ENCODE measurements at regions not wholly inside any gene's neighbourhood (a gene's known extent, or its start where the extent isn't known, plus 50 kb on each side); places are given as distances from the start of the nearest gene placed in this dataset.
A peak's percentile ranks its signal among the peaks of the same experiment; 100 is the strongest.

- peak overlapping the region; percentile 78 for H3K4me2 ChIP-seq (ENCODE audit: extremely low read depth, insufficient read depth, low read length)
- no peak overlapping the region for H3K9ac ChIP-seq (ENCODE audit: insufficient read depth, low read length)
- DNase-seq (ENCODE audit: low read depth in 2 of 2) = peak; percentile 51 to 53
- no peaks in the 10 kb centered on the region for H3K27me3 ChIP-seq (ENCODE audit: control insufficient read depth, insufficient read depth, low read length)
- H3K4me3 ChIP-seq (replicated peaks in 1 of 4; ENCODE audit: control extremely low read depth in 1 of 4, insufficient read depth in 1 of 4, low read depth in 3 of 4, low read length in 4 of 4) = peak overlapping the region in 3 of 4 experiments; percentile 1 to 25 (median 10)
- H4K20me1 ChIP-seq (ENCODE audit: control insufficient read depth, extremely low read depth, insufficient read depth, low read length) = no peaks in the 10 kb centered on the region
- no peak overlapping the region for H2AFZ ChIP-seq (ENCODE audit: low read length)
- peaks cover 6% of the 10 kb centered on the region for H3K4me1 ChIP-seq (ENCODE audit: control insufficient read depth, extremely low read depth, insufficient read depth, low read length)
- no peak overlapping the region for H3K27ac ChIP-seq (ENCODE audit: insufficient read depth, low read length)
- H3K36me3 ChIP-seq (ENCODE audit: control insufficient read depth, insufficient read depth, low read length) = no peaks in the 10 kb centered on the region
- no peak for TF ChIP-seq CTCF (conservative IDR thresholded peaks at IDR 0.05 in 1 of 2, IDR thresholded peaks at IDR 0.05 in 1 of 2; ENCODE audit: low read depth in 1 of 2, low read length in 2 of 2)
- no peak for TF ChIP-seq EZH2 (IDR thresholded peaks at IDR 0.05; ENCODE audit: low read length, missing control alignments)
- H3K79me2 ChIP-seq (ENCODE audit: control insufficient read depth, insufficient read depth, low read length) = no peaks in the 10 kb centered on the region
- no peaks in the 10 kb centered on the region for H3K9me3 ChIP-seq (ENCODE audit: control insufficient read depth, insufficient read depth, low read depth, low read length)
These were observed 67.7 kb upstream of the SVIL start for GRCh38 chr10:29702273-29703164.

- H3K36me3 ChIP-seq (ENCODE audit: control insufficient read depth, insufficient read depth, low read length) = no peaks in the 10 kb centered on the region
- no peak overlapping the region for H3K4me3 ChIP-seq (replicated peaks in 1 of 4; ENCODE audit: control extremely low read depth in 1 of 4, insufficient read depth in 1 of 4, low read depth in 3 of 4, low read length in 4 of 4)
- no peak overlapping the region for H3K27ac ChIP-seq (ENCODE audit: insufficient read depth, low read length)
- peaks cover 6% of the 10 kb centered on the region for H3K4me1 ChIP-seq (ENCODE audit: control insufficient read depth, extremely low read depth, insufficient read depth, low read length)
- no peaks in the 10 kb centered on the region for H3K79me2 ChIP-seq (ENCODE audit: control insufficient read depth, insufficient read depth, low read length)
- no peak for TF ChIP-seq CTCF (conservative IDR thresholded peaks at IDR 0.05 in 1 of 2, IDR thresholded peaks at IDR 0.05 in 1 of 2; ENCODE audit: low read depth in 1 of 2, low read length in 2 of 2)
- TF ChIP-seq EZH2 (IDR thresholded peaks at IDR 0.05; ENCODE audit: low read length, missing control alignments) = no peak
- H3K9me3 ChIP-seq (ENCODE audit: control insufficient read depth, insufficient read depth, low read depth, low read length) = no peaks in the 10 kb centered on the region
- H2AFZ ChIP-seq (ENCODE audit: low read length) = no peak overlapping the region
- H3K9ac ChIP-seq (ENCODE audit: insufficient read depth, low read length) = no peak overlapping the region
- DNase-seq (ENCODE audit: low read depth in 2 of 2) = no peak
- H3K27me3 ChIP-seq (ENCODE audit: control insufficient read depth, insufficient read depth, low read length) = no peaks in the 10 kb centered on the region
- H4K20me1 ChIP-seq (ENCODE audit: control insufficient read depth, extremely low read depth, insufficient read depth, low read length) = no peaks in the 10 kb centered on the region
- no peak overlapping the region for H3K4me2 ChIP-seq (ENCODE audit: extremely low read depth, insufficient read depth, low read length)
These were observed 66.5 kb upstream of the SVIL start for GRCh38 chr10:29701306-29701705.

GRCh38 chr10:29699621-29700020 lies 64.8 kb upstream of the SVIL start:
- Histone ChIP-seq H3K9me3 (ENCODE audit: control insufficient read depth, insufficient read depth, low read depth, low read length) (no peaks in the 10 kb centered on the region), H2AFZ (ENCODE audit: low read length) (no peak overlapping the region), H3K4me2 (ENCODE audit: extremely low read depth, insufficient read depth, low read length) (no peak overlapping the region), H3K36me3 (ENCODE audit: control insufficient read depth, insufficient read depth, low read length) (no peaks in the 10 kb centered on the region), H3K4me1 (ENCODE audit: control insufficient read depth, extremely low read depth, insufficient read depth, low read length) (peaks cover 6% of the 10 kb centered on the region), H4K20me1 (ENCODE audit: control insufficient read depth, extremely low read depth, insufficient read depth, low read length) (no peaks in the 10 kb centered on the region), H3K9ac (ENCODE audit: insufficient read depth, low read length) (no peak overlapping the region), H3K27ac (ENCODE audit: insufficient read depth, low read length) (no peak overlapping the region), H3K79me2 (ENCODE audit: control insufficient read depth, insufficient read depth, low read length) (no peaks in the 10 kb centered on the region), H3K4me3 (replicated peaks in 1 of 4; ENCODE audit: control extremely low read depth in 1 of 4, insufficient read depth in 1 of 4, low read depth in 3 of 4, low read length in 4 of 4) (no peak overlapping the region), H3K27me3 (ENCODE audit: control insufficient read depth, insufficient read depth, low read length) (no peaks in the 10 kb centered on the region)
- no peak for DNase-seq (ENCODE audit: low read depth in 2 of 2)
- no peak for TF ChIP-seq EZH2 (IDR thresholded peaks at IDR 0.05; ENCODE audit: low read length, missing control alignments)
- TF ChIP-seq CTCF (conservative IDR thresholded peaks at IDR 0.05 in 1 of 2, IDR thresholded peaks at IDR 0.05 in 1 of 2; ENCODE audit: low read depth in 1 of 2, low read length in 2 of 2) = no peak

Data from fibroblast of lung (primary cell).